Peyer's patch (tissue), 4 donors: ENCODE measurements at regions not wholly inside any gene's neighbourhood (a gene's known extent, or its start where the extent isn't known, plus 50 kb on each side); places are given as distances from the start of the nearest gene placed in this dataset.

ENCODE experiments used
- POLR2A ChIP-seq, 2 donors: fragments of 450-650 bp; IDR thresholded peaks; one replicate each; pipeline ENCODE4 v1.5.1; 2017; ENCODE audit warnings: antibody characterized with exemption in 2 of 2, mild to moderate bottlenecking in 2 of 2, moderate library complexity in 2 of 2
- TF ChIP-seq, protein P1 (sequence below), 6 experiments: fragments of 450-650 bp in 4 of 6; fragments of 200-600 bp in 2 of 6; sonication (generic) in 1 of 6; IDR thresholded peaks; one replicate each; pipeline ENCODE4 v1.5.1; 2017 to 2019; ENCODE audit warnings: antibody characterized with exemption in 6 of 6, mild to moderate bottlenecking in 3 of 6, moderate library complexity in 1 of 6

DNA sequence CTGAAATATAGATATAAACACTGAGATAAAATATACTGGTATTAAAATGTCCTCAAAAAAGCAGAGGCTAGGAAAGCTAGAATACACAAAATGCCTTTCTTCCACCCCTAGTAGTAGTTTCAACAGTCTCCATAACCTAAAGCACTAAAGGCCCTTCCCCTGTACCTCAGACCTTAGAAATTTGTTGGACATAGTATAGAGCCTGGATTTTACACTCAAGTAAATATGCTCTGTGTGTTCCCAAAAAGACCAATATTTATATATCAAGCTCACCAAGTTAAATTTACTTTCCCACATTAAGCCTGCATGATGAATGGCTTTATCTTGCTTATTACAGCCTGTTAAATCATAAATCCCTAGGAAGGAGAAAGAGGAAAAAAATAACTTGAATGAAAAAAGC lies 378.7 kb upstream of the AZI2 start:
- no peak for TF ChIP-seq POLR2A (IDR thresholded peaks at IDR 0.05)
- TF ChIP-seq, protein P1, sequence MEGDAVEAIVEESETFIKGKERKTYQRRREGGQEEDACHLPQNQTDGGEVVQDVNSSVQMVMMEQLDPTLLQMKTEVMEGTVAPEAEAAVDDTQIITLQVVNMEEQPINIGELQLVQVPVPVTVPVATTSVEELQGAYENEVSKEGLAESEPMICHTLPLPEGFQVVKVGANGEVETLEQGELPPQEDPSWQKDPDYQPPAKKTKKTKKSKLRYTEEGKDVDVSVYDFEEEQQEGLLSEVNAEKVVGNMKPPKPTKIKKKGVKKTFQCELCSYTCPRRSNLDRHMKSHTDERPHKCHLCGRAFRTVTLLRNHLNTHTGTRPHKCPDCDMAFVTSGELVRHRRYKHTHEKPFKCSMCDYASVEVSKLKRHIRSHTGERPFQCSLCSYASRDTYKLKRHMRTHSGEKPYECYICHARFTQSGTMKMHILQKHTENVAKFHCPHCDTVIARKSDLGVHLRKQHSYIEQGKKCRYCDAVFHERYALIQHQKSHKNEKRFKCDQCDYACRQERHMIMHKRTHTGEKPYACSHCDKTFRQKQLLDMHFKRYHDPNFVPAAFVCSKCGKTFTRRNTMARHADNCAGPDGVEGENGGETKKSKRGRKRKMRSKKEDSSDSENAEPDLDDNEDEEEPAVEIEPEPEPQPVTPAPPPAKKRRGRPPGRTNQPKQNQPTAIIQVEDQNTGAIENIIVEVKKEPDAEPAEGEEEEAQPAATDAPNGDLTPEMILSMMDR (IDR thresholded peaks at IDR 0.05), result no peak
